ENCODE measurements at regions not wholly inside any gene's neighbourhood (a gene's known extent, or its start where the extent isn't known, plus 50 kb on each side); places are given as distances from the start of the nearest gene placed in this dataset.

DNA sequence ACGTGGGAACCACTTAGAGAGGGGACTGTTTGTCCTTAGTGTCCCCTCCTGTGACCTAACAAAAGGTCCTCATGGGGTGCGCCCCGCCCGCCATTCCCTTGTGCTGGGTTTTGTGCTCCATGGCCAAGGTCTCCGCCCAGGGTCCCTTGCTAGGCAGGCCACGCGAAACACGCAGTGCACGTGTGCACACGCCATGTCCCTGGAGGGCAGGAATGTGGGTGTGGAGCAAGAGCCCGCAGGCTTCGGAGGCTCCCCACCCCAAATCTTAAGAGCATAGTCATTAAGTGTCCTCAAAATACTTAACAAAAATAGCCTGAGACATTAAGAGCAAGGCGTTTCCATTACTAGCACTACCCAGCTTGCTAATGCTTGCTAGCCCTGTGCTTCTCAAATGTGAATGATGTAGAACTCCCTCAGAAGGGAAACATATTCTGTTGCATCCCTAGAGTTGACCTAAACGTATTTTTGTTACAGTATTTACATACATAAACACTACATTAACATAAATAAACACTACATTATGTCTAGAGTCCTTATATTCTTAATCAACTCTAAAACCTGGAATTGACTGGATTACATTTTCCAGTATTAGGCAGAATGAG lies 117.6 kb upstream of the APCDD1 start:
- Histone ChIP-seq H3K9me2 (replicated peaks; ENCODE audit: low read depth, low read length) (no peaks in the 10 kb centered on the region), H3F3A (ENCODE audit: low read depth) (no peaks in the 10 kb centered on the region), H3K4me1 (ENCODE audit: insufficient read depth, low read length, poor library complexity, severe bottlenecking) (no peaks in the 10 kb centered on the region), H2AFZ (ENCODE audit: low read length) (no peak overlapping the region), H4K20me1 (ENCODE audit: insufficient read depth, low read length, poor library complexity, severe bottlenecking) (no peaks in the 10 kb centered on the region), H3K4me3 (ENCODE audit: low read length, poor library complexity, severe bottlenecking) (no peak overlapping the region), H3K36me3 (ENCODE audit: insufficient read depth, low read length) (no peaks in the 10 kb centered on the region), H3K9me3 (ENCODE audit: insufficient read depth, low read depth, low read length) (no peaks in the 10 kb centered on the region), H3K27me3 (ENCODE audit: insufficient read depth, low read length, poor library complexity, severe bottlenecking) (no peaks in the 10 kb centered on the region), H3K9ac (ENCODE audit: low read depth, low read length, poor library complexity, severe bottlenecking) (no peak overlapping the region), H3K4me2 (ENCODE audit: low read depth, low read length, poor library complexity, severe bottlenecking) (no peak overlapping the region), H3K79me2 (ENCODE audit: insufficient read depth, low read length) (no peaks in the 10 kb centered on the region)
- TF ChIP-seq, protein P1, sequence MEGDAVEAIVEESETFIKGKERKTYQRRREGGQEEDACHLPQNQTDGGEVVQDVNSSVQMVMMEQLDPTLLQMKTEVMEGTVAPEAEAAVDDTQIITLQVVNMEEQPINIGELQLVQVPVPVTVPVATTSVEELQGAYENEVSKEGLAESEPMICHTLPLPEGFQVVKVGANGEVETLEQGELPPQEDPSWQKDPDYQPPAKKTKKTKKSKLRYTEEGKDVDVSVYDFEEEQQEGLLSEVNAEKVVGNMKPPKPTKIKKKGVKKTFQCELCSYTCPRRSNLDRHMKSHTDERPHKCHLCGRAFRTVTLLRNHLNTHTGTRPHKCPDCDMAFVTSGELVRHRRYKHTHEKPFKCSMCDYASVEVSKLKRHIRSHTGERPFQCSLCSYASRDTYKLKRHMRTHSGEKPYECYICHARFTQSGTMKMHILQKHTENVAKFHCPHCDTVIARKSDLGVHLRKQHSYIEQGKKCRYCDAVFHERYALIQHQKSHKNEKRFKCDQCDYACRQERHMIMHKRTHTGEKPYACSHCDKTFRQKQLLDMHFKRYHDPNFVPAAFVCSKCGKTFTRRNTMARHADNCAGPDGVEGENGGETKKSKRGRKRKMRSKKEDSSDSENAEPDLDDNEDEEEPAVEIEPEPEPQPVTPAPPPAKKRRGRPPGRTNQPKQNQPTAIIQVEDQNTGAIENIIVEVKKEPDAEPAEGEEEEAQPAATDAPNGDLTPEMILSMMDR (conservative IDR thresholded peaks at IDR 0.05; ENCODE audit: low read length), result no peak

DNA sequence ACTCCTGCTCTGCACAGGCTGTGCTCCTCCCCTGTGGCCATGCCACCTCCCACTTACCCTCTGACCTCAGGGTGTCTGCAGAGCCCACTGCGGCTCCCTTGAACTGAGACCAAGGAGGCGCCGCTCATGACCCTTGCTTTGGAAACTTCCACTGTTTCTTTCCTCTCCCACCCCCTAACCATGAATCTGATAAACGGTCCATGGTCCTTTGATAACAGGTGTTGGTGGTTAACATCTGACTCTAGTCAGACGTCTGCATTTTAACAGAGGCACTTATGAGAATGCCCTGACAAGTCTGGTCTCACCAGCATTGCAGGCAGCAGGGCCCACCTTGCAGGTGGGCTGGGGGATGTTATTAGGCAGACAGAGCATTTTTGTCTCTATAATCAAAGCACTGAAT lies 113.6 kb upstream of the APCDD1 start:
- TF ChIP-seq EZH2phosphoT487 (IDR thresholded peaks at IDR 0.05; ENCODE audit: borderline replicate concordance), result no peak
- TF ChIP-seq, protein P1 (conservative IDR thresholded peaks at IDR 0.05; ENCODE audit: low read length), result no peak
- no peaks in the 10 kb centered on the region for H3K79me2 ChIP-seq (ENCODE audit: insufficient read depth, low read length)
- H3K9ac ChIP-seq (ENCODE audit: low read depth, low read length, poor library complexity, severe bottlenecking), result no peak overlapping the region
- H4K20me1 ChIP-seq (ENCODE audit: insufficient read depth, low read length, poor library complexity, severe bottlenecking), result no peaks in the 10 kb centered on the region
- no peaks in the 10 kb centered on the region for H3K36me3 ChIP-seq (ENCODE audit: insufficient read depth, low read length)
- H3K9me3 ChIP-seq (ENCODE audit: insufficient read depth, low read depth, low read length), result no peaks in the 10 kb centered on the region
- H3F3A ChIP-seq (ENCODE audit: low read depth), result no peaks in the 10 kb centered on the region
- H3K9me2 ChIP-seq (replicated peaks; ENCODE audit: low read depth, low read length), result no peaks in the 10 kb centered on the region
- H3K4me1 ChIP-seq (ENCODE audit: insufficient read depth, low read length, poor library complexity, severe bottlenecking), result no peaks in the 10 kb centered on the region
- no peak overlapping the region for H2AFZ ChIP-seq (ENCODE audit: low read length)
- no peak overlapping the region for H3K4me3 ChIP-seq (ENCODE audit: low read length, poor library complexity, severe bottlenecking)
- no peak overlapping the region for H3K4me2 ChIP-seq (ENCODE audit: low read depth, low read length, poor library complexity, severe bottlenecking)
- H3K27me3 ChIP-seq (ENCODE audit: insufficient read depth, low read length, poor library complexity, severe bottlenecking), result no peaks in the 10 kb centered on the region

DNA sequence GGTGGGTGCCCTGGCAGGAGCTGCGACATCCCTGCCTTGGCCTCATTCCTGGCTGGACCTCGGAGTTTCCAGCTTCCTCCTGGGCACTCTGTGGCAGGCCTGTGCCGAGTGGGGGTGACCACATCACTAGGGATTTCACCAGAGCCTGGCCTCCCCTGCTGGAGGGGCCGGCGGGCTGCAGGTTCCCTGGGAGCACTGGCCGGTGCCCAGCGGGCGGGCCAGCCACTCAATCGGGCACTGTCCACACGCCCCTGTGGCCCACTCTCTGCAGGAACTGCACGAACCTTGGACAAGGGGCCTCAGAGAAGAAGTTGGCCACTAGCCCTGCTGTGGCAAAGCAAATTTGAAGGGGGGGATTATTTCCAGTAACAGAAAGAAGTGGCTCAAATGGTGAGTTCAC lies 110.7 kb upstream of the APCDD1 start:
- no peak overlapping the region for H3K4me2 ChIP-seq (ENCODE audit: low read depth, low read length, poor library complexity, severe bottlenecking)
- H3K4me1 ChIP-seq (ENCODE audit: insufficient read depth, low read length, poor library complexity, severe bottlenecking), result no peaks in the 10 kb centered on the region
- no peaks in the 10 kb centered on the region for H3K27me3 ChIP-seq (ENCODE audit: insufficient read depth, low read length, poor library complexity, severe bottlenecking)
- no peaks in the 10 kb centered on the region for H3F3A ChIP-seq (ENCODE audit: low read depth)
- H3K4me3 ChIP-seq (ENCODE audit: low read length, poor library complexity, severe bottlenecking), result no peak overlapping the region
- H4K20me1 ChIP-seq (ENCODE audit: insufficient read depth, low read length, poor library complexity, severe bottlenecking), result no peaks in the 10 kb centered on the region
- no peak overlapping the region for H2AFZ ChIP-seq (ENCODE audit: low read length)
- H3K9me3 ChIP-seq (ENCODE audit: insufficient read depth, low read depth, low read length), result no peaks in the 10 kb centered on the region
- no peaks in the 10 kb centered on the region for H3K9me2 ChIP-seq (replicated peaks; ENCODE audit: low read depth, low read length)
- TF ChIP-seq, protein P1 (conservative IDR thresholded peaks at IDR 0.05; ENCODE audit: low read length), result no peak
- H3K9ac ChIP-seq (ENCODE audit: low read depth, low read length, poor library complexity, severe bottlenecking), result no peak overlapping the region
- H3K36me3 ChIP-seq (ENCODE audit: insufficient read depth, low read length), result no peaks in the 10 kb centered on the region
- H3K79me2 ChIP-seq (ENCODE audit: insufficient read depth, low read length), result no peaks in the 10 kb centered on the region
